ENCODE measurements at regions not wholly inside any gene's neighbourhood (a gene's known extent, or its start where the extent isn't known, plus 50 kb on each side); places are given as distances from the start of the nearest gene placed in this dataset.

DNA sequence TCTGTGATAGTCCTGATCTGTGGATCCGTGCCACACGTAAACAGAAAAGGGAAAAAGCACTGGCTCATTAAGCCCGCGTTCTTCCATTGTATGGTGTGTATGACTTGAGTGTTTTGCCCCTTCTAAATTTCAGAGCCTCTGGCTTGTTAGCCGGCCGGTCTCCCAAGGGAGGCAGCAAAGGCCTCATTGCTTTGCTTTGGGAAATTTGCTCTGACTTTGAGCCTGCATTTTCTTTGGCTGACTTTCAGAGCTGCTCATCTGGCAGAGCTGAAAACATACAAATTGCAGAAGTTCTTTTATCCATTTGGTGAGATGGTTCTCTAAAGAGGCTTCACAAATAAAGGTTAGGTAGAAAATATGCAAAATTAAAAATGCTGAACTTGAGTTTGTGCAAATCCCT, 123.0 kb downstream of the UTRN start:
- TF ChIP-seq POLR2A (IDR thresholded peaks at IDR 0.05) (no peak), CTCF (IDR thresholded peaks at IDR 0.05) (no peak)
